Stimulated activated naive B cell treated with anti-CD40 and anti-IgM and Interleukin-4, amounts not matched to agents 10 μg/mL and 1 μg/mL and 100 μg/mL, for 72 hours (primary cell): ENCODE measurements at regions not wholly inside any gene's neighbourhood (a gene's known extent, or its start where the extent isn't known, plus 50 kb on each side); places are given as distances from the start of the nearest gene placed in this dataset.

Experiments
- ATAC-seq, 2 donors: fragments of 150-1000 bp; cut with Tn5 transposase; replicated peaks; 2 replicates each; pipeline ENCODE4 v1.10.0; 2021; ENCODE audit warnings: moderate library complexity in 1 of 2
- DNase-seq: peaks from one replicate; pipeline ENCODE4 v3.0.0; 2021
- H3K27ac Mint-ChIP-seq: one replicate; pipeline ENCODE4 v1.8.0; 2022; ENCODE audit warnings: mild to moderate bottlenecking, mixed read lengths
- H3K27me3 Mint-ChIP-seq, 2 donors: one replicate each; pipeline ENCODE4 v1.8.0; 2022; ENCODE audit warnings: mixed read lengths in 2 of 2
- H3K36me3 Mint-ChIP-seq, 2 donors: one replicate each; pipeline ENCODE4 v1.8.0; 2022; ENCODE audit warnings: mixed read lengths in 2 of 2, mild to moderate bottlenecking in 1 of 2
- H3K4me1 Mint-ChIP-seq, 2 donors: one replicate each; pipeline ENCODE4 v1.8.0; 2022; ENCODE audit warnings: mixed read lengths in 2 of 2, mild to moderate bottlenecking in 1 of 2
- H3K4me3 Mint-ChIP-seq, 2 donors: one replicate each; pipeline ENCODE4 v1.8.0; 2022; ENCODE audit warnings: mild to moderate bottlenecking in 2 of 2, mixed read lengths in 2 of 2, moderate library complexity in 1 of 2
- H3K9me3 Mint-ChIP-seq, 2 donors: one replicate each; pipeline ENCODE4 v1.8.0; 2022; ENCODE audit warnings: mixed read lengths in 2 of 2, mild to moderate bottlenecking in 1 of 2

- H3K9me3 Mint-ChIP-seq: no peaks in the 10 kb centered on the region
- H3K27ac Mint-ChIP-seq: no peak overlapping the region
- ATAC-seq (no peak), DNase-seq (no peak)
- no peaks in the 10 kb centered on the region for H3K36me3 Mint-ChIP-seq
- peaks cover 0 to 6% of the 10 kb centered on the region in 2 donors for H3K27me3 Mint-ChIP-seq
- no peak overlapping the region for H3K4me3 Mint-ChIP-seq
- H3K4me1 Mint-ChIP-seq: no peaks in the 10 kb centered on the region
Observed at GRCh38 chr2:133717497-133717896, 149.2 kb upstream of the NCKAP5 start.

DNA sequence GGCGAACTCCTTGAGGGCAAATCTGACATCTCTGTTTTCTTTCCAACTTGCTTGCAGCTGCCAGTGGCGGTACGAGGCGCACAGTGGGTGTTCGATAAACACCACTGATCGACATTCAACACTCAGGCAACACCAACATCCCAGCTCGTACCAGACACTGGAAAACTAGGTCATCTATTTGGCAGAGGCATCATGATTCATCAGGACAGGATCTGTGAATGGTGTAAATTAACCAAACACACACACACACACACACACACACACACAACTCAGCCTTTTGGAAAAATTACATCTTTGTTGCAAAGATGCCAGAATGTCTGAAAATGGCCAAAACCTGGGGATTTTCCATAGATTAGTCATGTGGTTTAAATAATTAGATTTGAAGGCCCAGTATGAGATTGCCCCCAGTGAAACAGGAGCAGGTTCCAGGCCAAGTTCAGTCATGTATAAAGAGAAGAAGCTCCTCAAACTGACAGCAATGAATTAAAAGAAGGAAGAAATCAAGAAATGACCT lies 150.5 kb upstream of the NCKAP5 start:
- ATAC-seq: no peak
- Mint-ChIP-seq H3K27me3 (peaks cover 0 to 6% of the 10 kb centered on the region in 2 donors), H3K4me1 (no peaks in the 10 kb centered on the region), H3K4me3 (no peak overlapping the region), H3K36me3 (no peaks in the 10 kb centered on the region), H3K9me3 (peaks cover 2 to 4% of the 10 kb centered on the region in 2 donors), H3K27ac (no peak overlapping the region)
- DNase-seq: no peak

- Mint-ChIP-seq H3K9me3 (peaks cover 3 to 4% of the 10 kb centered on the region in 2 donors), H3K27me3 (peaks cover 0 to 6% of the 10 kb centered on the region in 2 donors), H3K36me3 (no peaks in the 10 kb centered on the region), H3K4me1 (no peaks in the 10 kb centered on the region), H3K4me3 (no peak overlapping the region), H3K27ac (no peak overlapping the region)
- DNase-seq (no peak), ATAC-seq (no peak)
Observed at GRCh38 chr2:133720429-133720828, 152.2 kb upstream of the NCKAP5 start.

GRCh38 chr2:133721118-133721517 lies 152.9 kb upstream of the NCKAP5 start:
- peaks cover 3 to 4% of the 10 kb centered on the region in 2 donors for H3K9me3 Mint-ChIP-seq
- H3K4me3 Mint-ChIP-seq: no peak overlapping the region
- DNase-seq (no peak), ATAC-seq (no peak)
- H3K27ac Mint-ChIP-seq: no peak overlapping the region
- no peaks in the 10 kb centered on the region for H3K36me3 Mint-ChIP-seq
- H3K27me3 Mint-ChIP-seq: peaks cover 0 to 6% of the 10 kb centered on the region in 2 donors
- no peaks in the 10 kb centered on the region for H3K4me1 Mint-ChIP-seq

DNA sequence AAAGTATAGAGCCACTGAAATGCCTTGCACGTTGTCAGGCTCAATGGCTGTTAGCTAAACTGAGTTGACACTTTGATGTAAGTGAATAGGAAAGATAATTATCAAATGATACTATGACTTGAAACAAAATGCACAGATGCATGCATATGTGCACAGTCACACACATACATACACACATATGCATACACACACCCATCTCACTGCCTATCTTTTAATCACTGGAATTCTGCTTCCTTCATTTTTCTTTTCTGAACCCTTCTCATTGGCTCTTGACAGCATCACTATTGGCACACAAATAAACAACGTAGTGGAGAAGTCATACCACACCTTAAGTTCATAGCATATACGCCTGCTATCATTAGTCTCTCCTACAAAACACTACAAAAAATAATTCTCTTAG lies 154.9 kb upstream of the NCKAP5 start:
- DNase-seq (no peak), ATAC-seq (no peak)
- H3K4me3 Mint-ChIP-seq: no peak overlapping the region
- H3K27me3 Mint-ChIP-seq: no peaks in the 10 kb centered on the region
- peaks cover 3 to 4% of the 10 kb centered on the region in 2 donors for H3K9me3 Mint-ChIP-seq
- H3K36me3 Mint-ChIP-seq: no peaks in the 10 kb centered on the region
- no peak overlapping the region for H3K27ac Mint-ChIP-seq
- no peaks in the 10 kb centered on the region for H3K4me1 Mint-ChIP-seq

GRCh38 chr2:133726973-133727372 lies 158.7 kb upstream of the NCKAP5 start:
- H3K27me3 Mint-ChIP-seq: no peaks in the 10 kb centered on the region
- no peak overlapping the region for H3K27ac Mint-ChIP-seq
- H3K4me3 Mint-ChIP-seq: no peak overlapping the region
- ATAC-seq (no peak), DNase-seq (no peak)
- H3K4me1 Mint-ChIP-seq: no peaks in the 10 kb centered on the region
- peaks cover 3 to 4% of the 10 kb centered on the region in 2 donors for H3K9me3 Mint-ChIP-seq
- H3K36me3 Mint-ChIP-seq: no peaks in the 10 kb centered on the region

DNA sequence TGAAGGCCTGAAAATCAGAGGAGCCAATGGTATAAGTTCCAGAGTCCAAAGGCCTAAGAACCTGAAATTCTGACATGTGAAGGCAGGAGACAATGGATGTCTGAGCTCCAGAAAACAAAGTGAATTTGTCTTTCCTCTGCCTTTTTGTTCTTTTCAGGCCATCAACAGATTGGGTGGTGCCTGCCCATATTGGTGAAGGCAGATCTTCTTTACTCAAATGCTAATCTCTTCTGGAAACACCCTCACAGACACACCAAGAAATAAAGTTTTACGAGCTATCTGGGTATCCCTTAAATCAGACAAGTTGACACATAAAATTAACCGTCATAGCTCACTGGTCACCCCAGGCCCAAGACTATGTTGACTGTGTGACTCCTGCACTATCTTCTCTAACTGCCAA lies 163.8 kb upstream of the NCKAP5 start:
- Mint-ChIP-seq H3K4me3 (no peak overlapping the region), H3K4me1 (no peaks in the 10 kb centered on the region), H3K27me3 (no peaks in the 10 kb centered on the region), H3K36me3 (no peaks in the 10 kb centered on the region), H3K27ac (no peak overlapping the region), H3K9me3 (peaks cover 0 to 5% of the 10 kb centered on the region in 2 donors)
- no peak for DNase-seq
- ATAC-seq: no peak

GRCh38 chr2:133732982-133733900 lies 165.0 kb upstream of the NCKAP5 start:
- no peaks in the 10 kb centered on the region for H3K27me3 Mint-ChIP-seq
- H3K36me3 Mint-ChIP-seq: no peaks in the 10 kb centered on the region
- H3K4me3 Mint-ChIP-seq: no peak overlapping the region

GRCh38 chr2:133733901-133734255 lies 165.6 kb upstream of the NCKAP5 start:
- H3K27me3 Mint-ChIP-seq: no peaks in the 10 kb centered on the region
- H3K4me3 Mint-ChIP-seq: no peak overlapping the region
- H3K4me1 Mint-ChIP-seq: no peaks in the 10 kb centered on the region
- H3K36me3 Mint-ChIP-seq: no peaks in the 10 kb centered on the region
- peaks cover 0 to 5% of the 10 kb centered on the region in 2 donors for H3K9me3 Mint-ChIP-seq
- DNase-seq: no peak
- no peak overlapping the region for H3K27ac Mint-ChIP-seq
- no peak for ATAC-seq

More at GRCh38 chr2:133732982-133733900, 165.0 kb upstream of the NCKAP5 start:
- DNase-seq (no peak), ATAC-seq (no peak)
- Mint-ChIP-seq H3K4me1 (no peaks in the 10 kb centered on the region), H3K9me3 (peaks cover 0 to 5% of the 10 kb centered on the region in 2 donors), H3K27ac (no peak overlapping the region)

GRCh38 chr2:133734716-133735495 lies 166.6 kb upstream of the NCKAP5 start:
- no peak for DNase-seq

DNA sequence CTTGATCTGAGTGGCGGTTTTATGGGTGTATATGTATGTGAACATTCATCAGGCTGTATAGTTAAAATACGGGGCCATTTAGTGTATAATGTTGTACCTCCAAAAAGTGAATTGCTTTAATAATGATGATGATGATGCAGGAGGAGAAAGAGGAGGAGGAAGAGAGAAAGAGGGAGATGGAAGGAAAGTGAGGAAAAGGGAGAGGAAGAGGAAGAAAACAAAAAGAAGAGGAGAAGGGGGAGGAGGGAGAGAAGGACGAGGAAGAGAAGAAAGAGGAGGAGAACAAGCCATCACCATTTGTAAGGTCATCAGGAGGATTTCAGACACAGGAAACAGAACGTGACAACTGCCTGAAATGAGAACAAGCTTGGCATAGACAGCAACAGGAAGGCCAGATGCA lies 168.4 kb upstream of the NCKAP5 start:
- H3K4me1 Mint-ChIP-seq: no peaks in the 10 kb centered on the region
- DNase-seq (no peak), ATAC-seq (no peak)
- H3K27ac Mint-ChIP-seq: no peak overlapping the region
- no peak overlapping the region for H3K4me3 Mint-ChIP-seq
- H3K36me3 Mint-ChIP-seq: no peaks in the 10 kb centered on the region
- peaks cover 7 to 9% of the 10 kb centered on the region in 2 donors for H3K9me3 Mint-ChIP-seq
- no peaks in the 10 kb centered on the region for H3K27me3 Mint-ChIP-seq

More at GRCh38 chr2:133734716-133735495, 166.6 kb upstream of the NCKAP5 start:
- Mint-ChIP-seq H3K27me3 (no peaks in the 10 kb centered on the region), H3K36me3 (no peaks in the 10 kb centered on the region), H3K9me3 (peaks cover 0 to 5% of the 10 kb centered on the region in 2 donors), H3K4me3 (no peak overlapping the region), H3K4me1 (no peaks in the 10 kb centered on the region), H3K27ac (no peak overlapping the region)
- no peak for ATAC-seq

GRCh38 chr2:133737242-133737993 lies 169.2 kb upstream of the NCKAP5 start:
- no peak overlapping the region for H3K4me3 Mint-ChIP-seq
- no peak overlapping the region for H3K27ac Mint-ChIP-seq
- H3K36me3 Mint-ChIP-seq: no peaks in the 10 kb centered on the region
- H3K9me3 Mint-ChIP-seq: peaks cover 7 to 9% of the 10 kb centered on the region in 2 donors
- no peaks in the 10 kb centered on the region for H3K4me1 Mint-ChIP-seq
- DNase-seq (no peak), ATAC-seq (no peak)
- peaks cover 0 to under 1% of the 10 kb centered on the region in 2 donors for H3K27me3 Mint-ChIP-seq

DNA sequence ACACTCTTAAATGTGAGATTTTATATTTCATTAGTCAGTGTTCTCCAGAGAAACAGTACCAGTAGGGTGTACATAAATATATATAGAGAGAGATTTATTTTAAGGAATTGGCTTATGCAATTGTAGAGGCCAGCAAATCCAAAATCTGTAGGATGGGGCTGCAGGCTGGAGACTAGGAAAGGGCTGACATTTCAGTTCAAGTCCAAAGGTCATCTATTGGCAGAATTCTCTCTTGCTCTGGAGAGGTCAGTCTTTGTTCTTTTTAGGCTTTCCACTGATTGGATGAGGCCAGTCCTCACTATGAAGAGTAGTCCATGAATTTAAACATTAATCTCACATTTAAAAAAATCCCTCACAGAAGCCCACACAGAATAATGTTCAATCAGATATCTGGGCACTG lies 170.8 kb upstream of the NCKAP5 start:
- Mint-ChIP-seq H3K9me3 (peaks cover 9 to 12% of the 10 kb centered on the region in 2 donors), H3K4me1 (no peaks in the 10 kb centered on the region), H3K27me3 (peaks cover 0 to 5% of the 10 kb centered on the region in 2 donors), H3K36me3 (no peaks in the 10 kb centered on the region), H3K4me3 (no peak overlapping the region), H3K27ac (no peak overlapping the region)
- ATAC-seq (no peak), DNase-seq (no peak)

DNA sequence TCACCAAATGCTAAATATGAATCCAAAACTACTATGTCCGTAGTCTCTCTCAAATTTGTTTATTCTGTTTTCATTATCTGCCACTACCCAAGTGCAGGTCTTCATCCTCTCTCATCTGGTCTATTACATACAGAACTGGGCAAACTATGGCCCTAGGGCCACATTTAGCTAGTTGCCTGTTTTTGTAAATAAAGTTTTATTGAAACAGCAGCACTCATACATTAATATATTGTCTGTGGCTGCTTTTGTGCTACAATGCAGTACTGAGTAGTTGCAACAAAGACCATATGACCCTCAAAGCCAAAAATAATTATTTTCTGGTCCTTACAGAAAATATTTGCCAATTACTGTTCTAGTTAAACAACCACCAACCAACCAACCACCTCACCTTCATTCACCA lies 172.2 kb upstream of the NCKAP5 start:
- H3K27ac Mint-ChIP-seq: no peak overlapping the region
- DNase-seq (no peak), ATAC-seq (no peak)
- no peaks in the 10 kb centered on the region for H3K4me1 Mint-ChIP-seq
- peaks cover 9 to 12% of the 10 kb centered on the region in 2 donors for H3K9me3 Mint-ChIP-seq
- no peaks in the 10 kb centered on the region for H3K36me3 Mint-ChIP-seq
- no peak overlapping the region for H3K4me3 Mint-ChIP-seq
- peaks cover 0 to 5% of the 10 kb centered on the region in 2 donors for H3K27me3 Mint-ChIP-seq
